ENCODE measurements at regions not wholly inside any gene's neighbourhood (a gene's known extent, or its start where the extent isn't known, plus 50 kb on each side); places are given as distances from the start of the nearest gene placed in this dataset.

GRCh38 chr17:6231886-6232731 lies 161.9 kb downstream of the WSCD1 start:
- H3K4me3 ChIP-seq (ENCODE audit: low read depth, low read length), result peak overlapping the region; percentile 18
- in situ Hi-C loops (cut with HindIII; ENCODE audit: low sequenced_read_pairs), result no loop called here
- DNase-seq (ENCODE audit: low read depth), result peak; percentile 59
- peak; percentile 19 for TF ChIP-seq CTCF (IDR thresholded peaks at IDR 0.05; ENCODE audit: low read depth, low read length, missing control alignments)

- in situ Hi-C loops (cut with HindIII; ENCODE audit: low sequenced_read_pairs), result no loop called here
- TF ChIP-seq CTCF (IDR thresholded peaks at IDR 0.05; ENCODE audit: low read depth, low read length, missing control alignments), result no peak
- DNase-seq (ENCODE audit: low read depth), result no peak
- H3K4me3 ChIP-seq (ENCODE audit: low read depth, low read length), result no peak overlapping the region
Measured at GRCh38 chr17:6231465-6231864, 161.3 kb downstream of the WSCD1 start.

DNA sequence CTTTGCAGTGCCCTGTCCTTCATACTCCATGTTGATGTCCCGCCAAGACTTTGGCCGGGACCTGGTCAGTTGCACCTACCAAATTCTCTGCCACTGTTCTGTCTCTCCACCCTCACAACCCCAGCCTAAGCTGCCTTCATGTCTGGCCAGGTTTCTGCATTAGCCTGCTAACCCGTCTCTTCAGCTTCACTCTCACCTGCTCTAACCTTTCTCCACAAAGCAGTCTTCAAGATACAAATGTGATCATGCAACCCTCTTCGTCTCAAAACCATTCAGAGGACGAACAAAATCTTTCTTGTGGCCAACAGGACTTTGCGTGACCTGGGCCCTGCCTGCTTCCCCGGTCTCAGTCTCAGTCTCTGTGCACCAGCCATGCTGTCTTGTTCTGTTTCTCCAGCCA lies 148.2 kb downstream of the WSCD1 start:
- in situ Hi-C loops (cut with HindIII; ENCODE audit: low sequenced_read_pairs), result no loop called here
- no peak for DNase-seq (ENCODE audit: low read depth)
- no peak for TF ChIP-seq CTCF (IDR thresholded peaks at IDR 0.05; ENCODE audit: low read depth, low read length, missing control alignments)
- H3K4me3 ChIP-seq (ENCODE audit: low read depth, low read length), result no peak overlapping the region

GRCh38 chr17:6215071-6216035 lies 145.2 kb downstream of the WSCD1 start:
- DNase-seq (ENCODE audit: low read depth), result no peak
- in situ Hi-C loops (cut with HindIII; ENCODE audit: low sequenced_read_pairs), result no loop called here
- TF ChIP-seq CTCF (IDR thresholded peaks at IDR 0.05; ENCODE audit: low read depth, low read length, missing control alignments), result no peak
- H3K4me3 ChIP-seq (ENCODE audit: low read depth, low read length), result no peak overlapping the region

GRCh38 chr17:6213859-6214258 lies 143.7 kb downstream of the WSCD1 start:
- no peak overlapping the region for H3K4me3 ChIP-seq (ENCODE audit: low read depth, low read length)
- in situ Hi-C loops (cut with HindIII; ENCODE audit: low sequenced_read_pairs), result no loop called here
- TF ChIP-seq CTCF (IDR thresholded peaks at IDR 0.05; ENCODE audit: low read depth, low read length, missing control alignments), result no peak
- no peak for DNase-seq (ENCODE audit: low read depth)

GRCh38 chr17:6212766-6213165 lies 142.6 kb downstream of the WSCD1 start:
- DNase-seq (ENCODE audit: low read depth), result no peak
- TF ChIP-seq CTCF (IDR thresholded peaks at IDR 0.05; ENCODE audit: low read depth, low read length, missing control alignments), result no peak
- no peak overlapping the region for H3K4me3 ChIP-seq (ENCODE audit: low read depth, low read length)
- in situ Hi-C loops (cut with HindIII; ENCODE audit: low sequenced_read_pairs), result no loop called here
